LNCaP clone FGC (cell line): ENCODE measurements at regions not wholly inside any gene's neighbourhood (a gene's known extent, or its start where the extent isn't known, plus 50 kb on each side); places are given as distances from the start of the nearest gene placed in this dataset.

ENCODE experiments used
- DNase-seq: peaks from one replicate; pipeline ENCODE4 v3.0.0-alpha.2; 2011; ENCODE audit warnings: low read depth
- H3K4me3 ChIP-seq: 2 replicates; pipeline ENCODE4 v1.5.1; 2011; ENCODE audit warnings: mild to moderate bottlenecking, low read depth, low read length, control low read depth
- CTCF ChIP-seq: IDR thresholded peaks from 2 replicates; pipeline ENCODE4 v1.5.1; 2012; ENCODE audit warnings: mild to moderate bottlenecking; ENCODE audit not compliant: control insufficient read depth, insufficient read depth; ENCODE audit errors: extremely low read depth

- no peak for TF ChIP-seq CTCF
- no peak overlapping the region for H3K4me3 ChIP-seq
- no peak for DNase-seq
These were observed 59.4 kb upstream of the ZNF536 start for GRCh38 chr19:30312582-30313352.

GRCh38 chr19:30313353-30313750, 58.8 kb upstream of the ZNF536 start:
- no peak for TF ChIP-seq CTCF
- H3K4me3 ChIP-seq, result no peak overlapping the region
- DNase-seq, result no peak

GRCh38 chr19:30314056-30314804, 58.0 kb upstream of the ZNF536 start:
- H3K4me3 ChIP-seq, result no peak overlapping the region
- no peak for DNase-seq
- no peak for TF ChIP-seq CTCF

- no peak overlapping the region for H3K4me3 ChIP-seq
- no peak for TF ChIP-seq CTCF
- DNase-seq, result no peak
These were observed 57.4 kb upstream of the ZNF536 start for GRCh38 chr19:30314805-30315155.

GRCh38 chr19:30315159-30315558, 57.0 kb upstream of the ZNF536 start:
- no peak for DNase-seq
- no peak for TF ChIP-seq CTCF
- H3K4me3 ChIP-seq, result no peak overlapping the region

GRCh38 chr19:30316000-30316491, 56.1 kb upstream of the ZNF536 start:
- no peak for TF ChIP-seq CTCF
- H3K4me3 ChIP-seq, result no peak overlapping the region
- DNase-seq, result no peak
